ENCODE measurements at regions not wholly inside any gene's neighbourhood (a gene's known extent, or its start where the extent isn't known, plus 50 kb on each side); places are given as distances from the start of the nearest gene placed in this dataset.

DNA sequence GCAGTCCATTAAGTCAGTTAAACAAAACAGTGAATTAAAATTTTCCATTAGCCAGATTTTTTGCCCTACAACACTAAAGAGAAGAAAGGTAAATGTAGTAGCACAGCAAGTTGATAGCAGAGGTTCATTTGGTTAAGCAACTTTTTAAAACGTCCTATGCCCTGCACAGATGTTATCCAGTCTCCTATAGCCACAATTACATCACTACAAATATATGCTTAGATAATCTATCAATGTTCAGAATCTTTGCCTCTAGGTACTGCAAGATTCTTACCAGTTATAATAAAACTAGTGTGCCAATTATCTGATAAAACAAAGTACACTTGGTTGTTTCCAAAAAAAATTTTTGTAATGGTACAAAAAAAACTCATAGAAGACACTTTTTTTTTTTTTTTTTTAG is 175.5 kb upstream of the MYO3A start:
- no peak for DNase-seq
- ATAC-seq = no peak
- WGBS, 2 donors = 7 to 14% methylated on average over 1 of the region's 1 CpG
- intact Hi-C loops (cut with DNase I) = no loop called here
- Histone ChIP-seq H3K9me3 (no peaks in the 10 kb centered on the region), H3K36me3 (no peaks in the 10 kb centered on the region), H3K4me1 (no peaks in the 10 kb centered on the region), H3K4me3 (no peak overlapping the region), H3K27me3 (peaks cover 0 to 3% (median 0%) of the 10 kb centered on the region in 7 donors), H3K27ac (no peak overlapping the region)
- no peak for TF ChIP-seq CTCF (IDR thresholded peaks at IDR 0.05)

DNA sequence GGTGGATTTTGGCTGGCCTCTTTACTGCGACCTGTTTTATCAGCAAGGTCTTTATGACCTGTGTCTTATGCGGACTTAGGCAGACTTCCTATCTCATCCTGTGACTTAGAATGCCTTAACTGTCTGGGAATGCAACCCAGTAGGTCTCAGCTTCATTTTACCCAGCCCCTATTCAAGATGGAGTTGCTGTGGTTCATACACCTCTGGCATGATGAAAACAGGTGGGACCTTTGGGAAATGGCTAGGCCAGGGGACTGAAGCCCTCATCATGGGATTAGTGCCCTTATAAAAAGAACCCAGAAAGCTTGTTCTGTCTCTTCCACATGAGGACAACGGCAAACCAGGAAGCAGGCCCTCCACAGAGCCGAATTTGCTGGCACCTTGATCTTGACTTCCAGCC is 172.1 kb upstream of the MYO3A start:
- H3K4me3 ChIP-seq = no peak overlapping the region
- no peaks in the 10 kb centered on the region for H3K9me3 ChIP-seq
- ATAC-seq (no peak), DNase-seq (no peak)
- peaks cover 0 to 23% (median 14%) of the 10 kb centered on the region in 7 donors for H3K27me3 ChIP-seq
- no peaks in the 10 kb centered on the region for H3K36me3 ChIP-seq
- H3K27ac ChIP-seq = no peak overlapping the region
- 65 to 72% methylated on average over 4 of the region's 4 CpGs for WGBS, 2 donors
- no peaks in the 10 kb centered on the region for H3K4me1 ChIP-seq
- intact Hi-C loops (cut with DNase I) = no loop called here
- no peak for TF ChIP-seq CTCF (IDR thresholded peaks at IDR 0.05)

DNA sequence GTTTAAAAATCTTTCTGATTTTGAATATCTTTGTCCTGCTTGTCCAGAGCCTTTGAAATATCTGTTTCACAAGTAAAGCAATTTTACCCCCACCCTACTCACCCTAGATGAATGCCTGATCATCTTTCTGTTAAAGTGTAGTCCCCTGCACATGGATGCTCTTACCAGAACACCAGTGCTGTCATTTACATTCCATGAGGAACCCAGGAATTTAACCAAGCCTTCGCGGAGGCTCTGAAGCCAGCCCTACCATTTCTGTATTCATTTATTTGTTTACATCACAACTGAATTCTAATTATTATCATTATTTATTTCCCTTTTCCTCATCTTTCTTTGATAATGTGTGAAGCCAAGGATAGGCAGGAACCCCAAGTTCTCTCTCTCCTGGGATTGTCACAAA is 167.8 kb upstream of the MYO3A start:
- Histone ChIP-seq H3K27ac (no peak overlapping the region), H3K36me3 (no peaks in the 10 kb centered on the region), H3K4me3 (no peak overlapping the region), H3K9me3 (no peaks in the 10 kb centered on the region), H3K27me3 (peaks cover 0 to 33% (median 27%) of the 10 kb centered on the region in 7 donors), H3K4me1 (no peaks in the 10 kb centered on the region)
- no peak for ATAC-seq
- no peak for DNase-seq
- no peak for TF ChIP-seq CTCF (IDR thresholded peaks at IDR 0.05)
- 31 to 43% methylated on average over 2 of the region's 2 CpGs for WGBS, 2 donors
- intact Hi-C loops (cut with DNase I) = no loop called here

DNA sequence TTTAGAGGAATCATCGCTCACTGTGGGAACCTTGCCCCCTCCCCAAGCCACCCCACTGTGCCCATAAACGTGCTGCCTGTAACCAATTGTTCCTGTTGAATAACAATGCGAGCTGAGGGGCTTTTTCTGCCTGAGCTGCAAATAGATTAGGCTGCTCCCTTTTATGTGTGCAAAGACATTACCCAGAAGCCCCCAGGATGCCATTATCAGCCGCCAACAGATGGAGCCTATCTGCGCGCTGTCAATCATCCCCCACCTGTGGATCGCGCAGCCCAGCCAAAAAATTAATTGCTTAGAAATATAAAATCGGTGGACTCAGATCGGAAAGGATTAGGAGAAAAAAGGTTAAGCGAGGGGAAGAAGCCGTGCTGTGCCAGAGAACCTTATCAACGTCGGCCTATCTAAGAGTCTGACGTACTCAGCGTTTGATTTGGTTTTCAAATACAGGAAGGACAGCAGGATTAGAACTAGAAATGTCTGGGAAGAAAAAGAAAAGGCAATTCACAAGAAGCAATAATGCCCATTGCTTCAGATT is 167.3 kb upstream of the MYO3A start:
- Histone ChIP-seq H3K27ac (no peak overlapping the region), H3K27me3 (peaks cover 0 to 33% (median 27%) of the 10 kb centered on the region in 7 donors), H3K4me3 (no peak overlapping the region), H3K9me3 (no peaks in the 10 kb centered on the region), H3K4me1 (no peaks in the 10 kb centered on the region), H3K36me3 (no peaks in the 10 kb centered on the region)
- WGBS, 2 donors = 2 to 4% methylated on average over 16 of the region's 16 CpGs
- no peak for TF ChIP-seq CTCF (IDR thresholded peaks at IDR 0.05)
- intact Hi-C loops (cut with DNase I) = no loop called here
- ATAC-seq = no peak
- no peak for DNase-seq

Data from heart right ventricle (tissue), 16 donors.